IMR-90 (cell line): ENCODE measurements at regions not wholly inside any gene's neighbourhood (a gene's known extent, or its start where the extent isn't known, plus 50 kb on each side); places are given as distances from the start of the nearest gene placed in this dataset.

Source experiments
- ATAC-seq: fragments of 200-7000 bp; cut with Tn5 transposase; 2 replicates; pipeline ENCODE4 v1.9.1; 2020; ENCODE audit warnings: low read depth, mild to moderate bottlenecking, moderate library complexity
- BruUV-seq: library from RNA; stranded (reverse); fragments of 400-500 nt; replicated peaks from 2 replicates; lab custom pipeline; 2021; lab: Mats Ljungman, UMichigan
- CTCF ChIA-PET: fragments of 300-600 bp; formaldehyde crosslinking; extraction: SDS; loops from one replicate; lab custom pipeline; 2021; ENCODE audit warnings: antibody characterized with exemption; lab: Yijun Ruan, JAX
- POLR2A ChIA-PET: fragments of 300-600 bp; sonication (Branson Sonifier 250); formaldehyde crosslinking; loops from one replicate; lab custom pipeline; 2022; ENCODE audit warnings: antibody characterized with exemption; ENCODE audit not compliant: unreplicated experiment; lab: Charles Lee
- DNase-seq: peaks from one replicate; pipeline ENCODE4 v3.0.0; 2013
- H2AFZ ChIP-seq: replicated peaks from 2 replicates; pipeline ENCODE3; 2013; ENCODE audit warnings: low read length, mild to moderate bottlenecking; ENCODE audit not compliant: poor library complexity
- H2AK5ac ChIP-seq: 2 replicates; pipeline ENCODE4 v1.6.1; 2013; ENCODE audit warnings: low read depth, low read length, inconsistent platforms
- H2AK9ac ChIP-seq: replicated peaks from 2 replicates; pipeline ENCODE3; 2013; ENCODE audit warnings: mild to moderate bottlenecking, low read depth, low read length, moderate library complexity; ENCODE audit not compliant: poor library complexity
- H2BK120ac ChIP-seq: 2 replicates; pipeline ENCODE4 v1.6.1; 2013; ENCODE audit warnings: low read depth, low read length, inconsistent platforms
- H2BK15ac ChIP-seq: 3 replicates; pipeline ENCODE4 v1.6.1; 2013; ENCODE audit warnings: low read depth, low read length, inconsistent platforms
- H2BK20ac ChIP-seq: 2 replicates; pipeline ENCODE4 v1.6.1; 2013; ENCODE audit warnings: low read depth, mild to moderate bottlenecking, inconsistent platforms, low read length, moderate library complexity
- H2BK5ac ChIP-seq: 2 replicates; pipeline ENCODE4 v1.6.1; 2013; ENCODE audit warnings: mild to moderate bottlenecking, low read depth, low read length, inconsistent platforms; ENCODE audit not compliant: poor library complexity, severe bottlenecking
- H3K14ac ChIP-seq: replicated peaks from 2 replicates; pipeline ENCODE4 v1.6.1; 2013; ENCODE audit warnings: low read depth, low read length, inconsistent platforms
- H3K18ac ChIP-seq: 2 replicates; pipeline ENCODE4 v1.6.1; 2013; ENCODE audit warnings: low read depth, low read length, control low read depth
- H3K23ac ChIP-seq: 2 replicates; pipeline ENCODE4 v1.6.1; 2013; ENCODE audit warnings: low read depth, low read length, inconsistent platforms
- H3K27ac ChIP-seq: 2 replicates; pipeline ENCODE4 v1.5.1; 2013; ENCODE audit warnings: mild to moderate bottlenecking, control low read depth, low read length; ENCODE audit not compliant: insufficient read depth
- H3K27me3 ChIP-seq: 2 replicates; pipeline ENCODE4 v1.6.1; 2013; ENCODE audit warnings: low read length; ENCODE audit not compliant: control insufficient read depth, insufficient read depth
- H3K36me3 ChIP-seq: 2 replicates; pipeline ENCODE4 v1.6.1; 2013; ENCODE audit warnings: low read length, mixed read lengths; ENCODE audit not compliant: control insufficient read depth, insufficient read depth
- H3K4ac ChIP-seq: 2 replicates; pipeline ENCODE4 v1.6.1; 2013; ENCODE audit warnings: low read depth, low read length, inconsistent platforms
- H3K4me1 ChIP-seq: 2 replicates; pipeline ENCODE4 v1.6.1; 2013; ENCODE audit warnings: low read length, mixed read lengths; ENCODE audit not compliant: control insufficient read depth, insufficient read depth
- H3K4me2 ChIP-seq: 2 replicates; pipeline ENCODE4 v1.6.1; 2013; ENCODE audit warnings: low read depth, mild to moderate bottlenecking, control low read depth, low read length, moderate library complexity
- H3K4me3 ChIP-seq: 2 replicates; pipeline ENCODE4 v1.5.1; 2013; ENCODE audit warnings: low read depth, mild to moderate bottlenecking, control low read depth, low read length, moderate library complexity; ENCODE audit not compliant: insufficient read depth
- H3K56ac ChIP-seq: 2 replicates; pipeline ENCODE4 v1.6.1; 2013; ENCODE audit warnings: low read length, inconsistent platforms; ENCODE audit not compliant: insufficient read depth; ENCODE audit errors: extremely low read depth
- H3K79me1 ChIP-seq, 2 experiments: 2 replicates each; pipeline ENCODE4 v1.6.1; 2013; ENCODE audit warnings: low read length in 2 of 2, inconsistent platforms in 1 of 2, low read depth in 1 of 2
- H3K9ac ChIP-seq: 2 replicates; pipeline ENCODE4 v1.6.1; 2013; ENCODE audit warnings: low read depth, low read length, control low read depth
- H3K9me1 ChIP-seq: 2 replicates; pipeline ENCODE4 v1.6.1; 2013; ENCODE audit warnings: low read length, inconsistent platforms; ENCODE audit not compliant: insufficient read depth
- H3K9me3 ChIP-seq: 2 replicates; pipeline ENCODE4 v1.6.1; 2013; ENCODE audit warnings: low read length; ENCODE audit not compliant: control insufficient read depth, insufficient read depth
- H4K20me1 ChIP-seq: 2 replicates; pipeline ENCODE4 v1.6.1; 2013; ENCODE audit warnings: low read length, inconsistent platforms; ENCODE audit not compliant: insufficient read depth
- H4K5ac ChIP-seq: 2 replicates; pipeline ENCODE4 v1.6.1; 2013; ENCODE audit warnings: mild to moderate bottlenecking, low read depth, low read length, control low read depth
- H4K8ac ChIP-seq, 2 experiments: 2 replicates each; pipeline ENCODE4 v1.6.1; 2013; ENCODE audit warnings: low read depth in 2 of 2, low read length in 2 of 2, control low read depth in 1 of 2, inconsistent platforms in 1 of 2
- H4K91ac ChIP-seq: 2 replicates; pipeline ENCODE4 v1.6.1; 2013; ENCODE audit warnings: low read depth, low read length, inconsistent platforms; ENCODE audit not compliant: insufficient read depth
- CEBPB ChIP-seq: IDR thresholded peaks from 2 replicates; pipeline ENCODE4 v1.6.1; 2012; ENCODE audit warnings: low read depth, low read length, improper control_type of control experiment
- NFE2L2 ChIP-seq: fragments of 150-350 bp; IDR thresholded peaks from 2 replicates; pipeline ENCODE4 v1.6.1; 2016; ENCODE audit warnings: low read depth, mild to moderate bottlenecking, low read length
- dilution Hi-C: fragments of 300-500 bp; cut with HindIII; formaldehyde crosslinking; loops from one replicate; pipeline ENCODE4 v1.14.3; 2018; ENCODE audit warnings: low sequenced_read_pairs; ENCODE audit not compliant: unreplicated experiment
- in situ Hi-C: fragments of 300-500 bp; cut with MboI; formaldehyde crosslinking; loops from 3 replicates; pipeline ENCODE4 v1.14.3; 2019; ENCODE audit warnings: low sequenced_read_pairs, inconsistent platforms, mixed read lengths
- intact Hi-C: fragments of 100-400 bp; cut with micrococcal nuclease; formaldehyde crosslinking; loops from 2 replicates; pipeline ENCODE4 v1.10.0; 2022

DNA sequence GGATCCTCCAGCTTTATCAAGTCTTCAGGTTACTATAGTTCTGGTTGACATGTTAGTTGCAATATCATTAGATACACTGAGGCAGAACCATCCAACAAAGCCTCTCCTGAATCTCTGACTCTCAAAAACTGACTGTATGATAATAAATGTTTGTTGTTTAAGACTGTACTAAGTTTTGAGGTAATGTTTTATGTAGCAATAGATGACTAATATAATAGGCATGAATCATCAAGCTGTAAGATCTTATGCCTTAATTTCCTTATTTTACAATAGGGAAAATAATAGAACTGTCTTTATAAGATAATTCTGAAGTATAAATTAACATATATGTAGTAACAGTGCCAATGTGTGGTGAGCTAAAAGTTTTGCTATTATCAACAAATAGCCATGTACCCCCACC is 88.9 kb upstream of the TBC1D5 start:
- Histone ChIP-seq H3K18ac (no peak overlapping the region), H3K4ac (no peak overlapping the region), H3K14ac (no peak overlapping the region), H3K36me3 (no peaks in the 10 kb centered on the region), H3K27ac (no peak overlapping the region), H3K9me3 (no peaks in the 10 kb centered on the region), H3K9me1 (no peaks in the 10 kb centered on the region), H3K4me1 (no peaks in the 10 kb centered on the region), H4K91ac (no peak overlapping the region), H2BK120ac (no peak overlapping the region), H2AK9ac (no peak overlapping the region), H3K27me3 (no peaks in the 10 kb centered on the region; the same call in 1 of the 2 replicates), H2BK20ac (no peak overlapping the region), H4K20me1 (no peaks in the 10 kb centered on the region), H2BK15ac (no peak overlapping the region), H3K79me1 (no peaks in the 10 kb centered on the region), H3K9ac (no peak overlapping the region), H2AK5ac (no peak overlapping the region), H2BK5ac (no peak overlapping the region), H3K23ac (no peak overlapping the region), H3K56ac (no peak overlapping the region), H3K4me3 (no peak overlapping the region), H3K4me2 (no peak overlapping the region), H4K5ac (no peak overlapping the region), H4K8ac (no peak overlapping the region), H2AFZ (no peak overlapping the region)
- intact Hi-C loops, result no loop called here
- ATAC-seq (no peak), DNase-seq (peak; percentile 9)
- CTCF ChIA-PET, result interaction anchor here (1.1 to 1.4 kb wide), 2 partner anchors 10 to 195 kb away, joined by 3 to 8 read pairs; no protein-coding TSS in a partner anchor
- in situ Hi-C loops, result loop anchor here (10.0 kb wide), 1 partner anchor 187 kb away; no protein-coding TSS in a partner anchor
- BruUV-seq, result no TSS peak
- TF ChIP-seq NFE2L2 (no peak), CEBPB (peak; percentile 36; the same call in 1 of the 2 replicates)
- POLR2A ChIA-PET, result no interaction called here
- dilution Hi-C loops, result no loop called here
